ENCODE measurements at regions not wholly inside any gene's neighbourhood (a gene's known extent, or its start where the extent isn't known, plus 50 kb on each side); places are given as distances from the start of the nearest gene placed in this dataset.
"Not testable (repeated sequence)": the region's sequence is repeated elsewhere in the genome, so short reads cannot be mapped to it uniquely, and the experiment has no call there.

DNA sequence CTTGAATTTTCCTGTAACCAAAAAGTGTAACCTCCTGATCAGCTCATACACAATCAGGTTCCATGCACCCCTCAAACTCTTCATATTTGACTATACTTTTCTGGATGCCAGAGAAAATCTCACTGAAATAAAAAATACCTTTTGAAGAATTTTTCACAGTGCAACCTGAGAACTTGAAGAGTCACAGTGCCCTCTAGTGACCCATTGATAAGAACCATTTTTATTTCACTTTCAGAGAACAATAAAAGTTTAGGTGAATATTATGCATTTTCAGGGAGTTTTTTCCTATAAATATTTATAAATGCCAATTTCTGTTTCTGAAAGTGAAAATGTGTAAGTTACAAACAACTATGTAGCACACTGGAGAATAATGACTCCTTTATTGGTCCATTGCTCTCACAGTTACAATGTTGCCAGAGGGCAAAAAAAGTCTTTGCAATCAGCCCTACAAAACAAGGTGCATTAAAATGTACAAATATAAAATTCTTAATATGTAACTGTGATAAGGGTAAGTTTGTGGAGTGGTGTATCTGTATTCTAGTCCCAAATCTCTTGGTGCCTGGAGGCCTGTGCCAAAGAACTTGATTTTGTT is 153.6 kb upstream of the INTU start:
- in situ Hi-C loops (cut with HindIII; ENCODE audit: low pct_unique_long_range_greater_than_20kb, low sequenced_read_pairs), result no loop called here
- peak; percentile 1 for DNase-seq (ENCODE audit: low read depth)

GRCh38 chr4:127482049-127482448 is 150.7 kb upstream of the INTU start:
- in situ Hi-C loops (cut with HindIII; ENCODE audit: low pct_unique_long_range_greater_than_20kb, low sequenced_read_pairs), result no loop called here
- no peak for DNase-seq (ENCODE audit: low read depth)

- in situ Hi-C loops (cut with HindIII; ENCODE audit: low pct_unique_long_range_greater_than_20kb, low sequenced_read_pairs), result no loop called here
- DNase-seq (ENCODE audit: low read depth), result no peak
Measured at GRCh38 chr4:127484117-127484516, 148.6 kb upstream of the INTU start.

GRCh38 chr4:127486248-127486647 is 146.5 kb upstream of the INTU start:
- no peak for DNase-seq (ENCODE audit: low read depth)
- in situ Hi-C loops (cut with HindIII; ENCODE audit: low pct_unique_long_range_greater_than_20kb, low sequenced_read_pairs), result no loop called here

GRCh38 chr4:127491571-127491970 is 141.2 kb upstream of the INTU start:
- in situ Hi-C loops (cut with HindIII; ENCODE audit: low pct_unique_long_range_greater_than_20kb, low sequenced_read_pairs), result no loop called here
- DNase-seq (ENCODE audit: low read depth), result no peak

- in situ Hi-C loops (cut with HindIII; ENCODE audit: low pct_unique_long_range_greater_than_20kb, low sequenced_read_pairs); DNase-seq (ENCODE audit: low read depth): not testable (repeated sequence)
Measured at GRCh38 chr4:127496875-127497274, 135.9 kb upstream of the INTU start.

GRCh38 chr4:127498366-127498765 is 134.4 kb upstream of the INTU start:
- DNase-seq (ENCODE audit: low read depth), result no peak

DNA sequence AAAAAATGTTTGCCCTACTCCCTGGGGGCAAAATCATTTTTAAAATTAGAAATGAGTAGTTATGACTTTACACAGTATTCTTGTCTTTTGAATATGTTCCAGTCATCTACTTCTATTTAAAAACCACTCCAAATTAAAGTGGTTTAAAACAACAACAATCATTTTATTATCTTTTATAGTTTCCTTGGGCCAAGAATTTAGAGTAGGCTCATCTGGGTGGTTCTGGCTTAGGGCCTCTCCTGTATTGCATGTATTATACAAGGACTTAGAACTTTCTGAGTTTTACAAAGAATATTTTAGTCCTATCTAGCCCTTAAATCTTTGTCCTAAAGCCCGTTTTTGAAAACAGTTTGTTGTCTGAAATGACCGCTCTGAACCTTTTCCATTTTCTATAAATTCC is 132.5 kb upstream of the INTU start:
- in situ Hi-C loops (cut with HindIII; ENCODE audit: low pct_unique_long_range_greater_than_20kb, low sequenced_read_pairs), result no loop called here
- no peak for DNase-seq (ENCODE audit: low read depth)

More at GRCh38 chr4:127498366-127498765, 134.4 kb upstream of the INTU start:
- in situ Hi-C loops (cut with HindIII; ENCODE audit: low pct_unique_long_range_greater_than_20kb, low sequenced_read_pairs), result no loop called here

- in situ Hi-C loops (cut with HindIII; ENCODE audit: low pct_unique_long_range_greater_than_20kb, low sequenced_read_pairs), result no loop called here
- peak; percentile 18 for DNase-seq (ENCODE audit: low read depth)
Measured at GRCh38 chr4:127501103-127501502, 131.7 kb upstream of the INTU start.

DNA sequence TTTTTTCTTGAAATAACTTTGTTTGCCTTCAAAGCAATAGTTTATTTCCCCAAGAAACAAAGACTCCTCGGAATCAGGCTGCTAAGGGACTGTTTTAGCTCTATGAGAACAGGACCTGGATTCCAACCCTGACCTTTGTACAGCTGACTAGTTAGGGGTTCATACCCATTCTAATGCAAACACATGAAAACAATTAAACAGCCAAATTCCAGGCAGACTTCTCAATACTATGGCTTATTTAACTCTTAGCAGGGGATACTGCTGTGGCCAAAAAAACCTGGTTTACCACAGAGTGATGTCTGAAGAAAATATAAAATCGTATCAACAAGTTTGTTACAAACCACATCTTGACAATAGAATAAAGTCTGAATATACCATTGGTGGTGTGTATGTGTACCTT is 129.6 kb upstream of the INTU start:
- in situ Hi-C loops (cut with HindIII; ENCODE audit: low pct_unique_long_range_greater_than_20kb, low sequenced_read_pairs), result no loop called here
- no peak for DNase-seq (ENCODE audit: low read depth)

GRCh38 chr4:127505203-127505602 is 127.6 kb upstream of the INTU start:
- DNase-seq (ENCODE audit: low read depth), result no peak
- in situ Hi-C loops (cut with HindIII; ENCODE audit: low pct_unique_long_range_greater_than_20kb, low sequenced_read_pairs), result no loop called here

- DNase-seq (ENCODE audit: low read depth), result no peak
- in situ Hi-C loops (cut with HindIII; ENCODE audit: low pct_unique_long_range_greater_than_20kb, low sequenced_read_pairs), result no loop called here
Measured at GRCh38 chr4:127506283-127506682, 126.5 kb upstream of the INTU start.

- in situ Hi-C loops (cut with HindIII; ENCODE audit: low pct_unique_long_range_greater_than_20kb, low sequenced_read_pairs), result no loop called here
- no peak for DNase-seq (ENCODE audit: low read depth)
Measured at GRCh38 chr4:127509155-127509554, 123.6 kb upstream of the INTU start.

DNA sequence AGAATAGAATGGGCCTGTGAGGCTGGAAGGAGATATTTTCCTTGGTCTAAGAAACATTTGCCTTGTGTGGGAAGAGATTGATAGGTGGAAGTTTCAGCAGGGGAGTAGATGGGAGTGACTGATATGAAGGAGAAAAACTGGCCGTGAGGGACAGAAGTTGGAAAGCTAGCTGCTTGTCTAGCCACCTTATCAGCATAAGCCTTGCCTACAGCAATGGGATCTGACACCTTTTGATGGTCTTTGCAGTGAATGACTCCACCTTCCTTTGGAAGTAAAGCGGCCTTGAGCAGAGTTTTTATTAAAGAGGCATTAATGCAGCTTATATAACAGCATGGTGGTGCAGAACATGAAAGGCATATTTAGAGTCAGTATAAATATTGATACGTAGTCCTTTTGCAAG is 120.1 kb upstream of the INTU start:
- in situ Hi-C loops (cut with HindIII; ENCODE audit: low pct_unique_long_range_greater_than_20kb, low sequenced_read_pairs); DNase-seq (ENCODE audit: low read depth): not testable (repeated sequence)

GRCh38 chr4:127515259-127515658 is 117.5 kb upstream of the INTU start:
- DNase-seq (ENCODE audit: low read depth); in situ Hi-C loops (cut with HindIII; ENCODE audit: low pct_unique_long_range_greater_than_20kb, low sequenced_read_pairs): not testable (repeated sequence)

DNA sequence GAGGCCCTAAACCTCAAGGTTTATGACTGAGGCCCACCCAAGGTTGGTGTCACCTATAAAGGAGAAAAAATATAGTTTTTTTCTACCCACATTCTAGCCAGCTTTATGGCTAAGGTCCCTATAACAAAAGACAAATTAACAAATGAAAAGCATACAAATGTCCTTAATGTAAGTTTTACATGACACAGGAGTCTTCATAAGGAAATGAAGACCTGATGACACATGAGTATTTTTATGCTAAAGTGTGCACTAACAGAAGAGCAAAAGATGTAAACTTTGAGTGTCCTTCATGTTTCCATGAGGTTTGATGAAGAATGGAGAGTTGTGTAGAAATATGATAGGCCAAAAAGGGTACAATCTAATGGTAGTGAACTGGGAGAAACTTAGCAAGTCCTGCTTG is 114.7 kb upstream of the INTU start:
- DNase-seq (ENCODE audit: low read depth), result no peak
- in situ Hi-C loops (cut with HindIII; ENCODE audit: low pct_unique_long_range_greater_than_20kb, low sequenced_read_pairs), result no loop called here

DNA sequence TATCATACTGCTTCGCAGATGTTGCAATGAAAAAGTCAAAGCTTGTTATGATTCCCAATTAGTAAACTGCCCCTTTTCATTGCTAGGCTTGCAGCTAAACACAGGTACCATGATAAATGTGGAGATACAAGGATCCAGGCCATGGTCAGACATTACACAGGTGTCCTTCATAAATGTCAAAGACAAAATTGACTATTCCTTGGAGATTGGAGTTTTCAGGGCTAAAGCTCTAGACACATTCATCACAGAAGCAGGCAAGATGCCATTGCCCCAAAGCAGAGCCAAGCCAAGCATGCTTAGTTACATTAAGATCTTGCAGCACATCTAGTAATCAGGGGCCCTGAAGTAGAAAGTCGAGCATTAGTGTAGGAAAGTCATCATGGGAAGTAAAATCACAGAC is 111.3 kb upstream of the INTU start:
- in situ Hi-C loops (cut with HindIII; ENCODE audit: low pct_unique_long_range_greater_than_20kb, low sequenced_read_pairs), result no loop called here

GRCh38 chr4:127523369-127523768 is 109.4 kb upstream of the INTU start:
- no peak for DNase-seq (ENCODE audit: low read depth)
- in situ Hi-C loops (cut with HindIII; ENCODE audit: low pct_unique_long_range_greater_than_20kb, low sequenced_read_pairs), result no loop called here

More for the DNA sequence above, 111.3 kb upstream of the INTU start:
- DNase-seq (ENCODE audit: low read depth), result no peak

GRCh38 chr4:127525608-127526007 is 107.1 kb upstream of the INTU start:
- in situ Hi-C loops (cut with HindIII; ENCODE audit: low pct_unique_long_range_greater_than_20kb, low sequenced_read_pairs), result no loop called here

GRCh38 chr4:127528302-127528701 is 104.5 kb upstream of the INTU start:
- no peak for DNase-seq (ENCODE audit: low read depth)
- in situ Hi-C loops (cut with HindIII; ENCODE audit: low pct_unique_long_range_greater_than_20kb, low sequenced_read_pairs), result no loop called here

More at GRCh38 chr4:127525608-127526007, 107.1 kb upstream of the INTU start:
- DNase-seq (ENCODE audit: low read depth), result no peak

Measured in Caki2 (cell line).